H1 (cell line): ENCODE measurements at regions not wholly inside any gene's neighbourhood (a gene's known extent, or its start where the extent isn't known, plus 50 kb on each side); places are given as distances from the start of the nearest gene placed in this dataset.

Experiments
- CTCF ChIA-PET: fragments of 300-600 bp; sonication (Branson Sonifier 250); formaldehyde crosslinking; loops from one replicate; lab custom pipeline; 2021; ENCODE audit not compliant: partially characterized antibody; lab: Charles Lee
- POLR2A ChIA-PET: fragments of 300-600 bp; sonication (Branson Sonifier 250); formaldehyde crosslinking; loops from one replicate; lab custom pipeline; 2021; ENCODE audit warnings: inconsistent platforms; ENCODE audit not compliant: partially characterized antibody; lab: Charles Lee
- DNase-seq, 2 experiments: peaks; one replicate each; pipeline versions ENCODE4 v3.0.0 to v3.0.0-alpha.2; 2010 to 2022; ENCODE audit warnings: low spot score in 2 of 2, low read depth in 1 of 2, mixed read lengths in 1 of 2
- FAIRE-seq: peaks from 2 replicates; lab custom pipeline; 2011; peaks lifted over from hg19 to GRCh38; lab: Jason Lieb, UNC
- H2AFZ ChIP-seq: 2 replicates; pipeline ENCODE4 v1.8.1; 2012; ENCODE audit warnings: low read length, inconsistent platforms
- H2AK5ac ChIP-seq: 2 replicates; pipeline ENCODE4 v1.6.1; 2013; ENCODE audit warnings: low read depth, low read length
- H2BK120ac ChIP-seq: replicated peaks from 2 replicates; pipeline ENCODE3; 2013; ENCODE audit warnings: low read depth, low read length, inconsistent platforms
- H2BK12ac ChIP-seq: 2 replicates; pipeline ENCODE4 v1.6.1; 2013; ENCODE audit warnings: low read depth, low read length
- H2BK15ac ChIP-seq: 2 replicates; pipeline ENCODE4 v1.6.1; 2013; ENCODE audit warnings: low read length
- H2BK20ac ChIP-seq: 2 replicates; pipeline ENCODE4 v1.6.1; 2013; ENCODE audit warnings: low read length
- H2BK5ac ChIP-seq: 2 replicates; pipeline ENCODE4 v1.6.1; 2013; ENCODE audit warnings: low read depth, low read length
- H3K14ac ChIP-seq: 2 replicates; pipeline ENCODE4 v1.6.1; 2013; ENCODE audit warnings: inconsistent platforms; ENCODE audit not compliant: insufficient read length
- H3K18ac ChIP-seq: 2 replicates; pipeline ENCODE4 v1.6.1; 2013; ENCODE audit warnings: low read length; ENCODE audit errors: extremely low read depth
- H3K23ac ChIP-seq: 2 replicates; pipeline ENCODE4 v1.6.1; 2013; ENCODE audit warnings: inconsistent platforms; ENCODE audit not compliant: insufficient read length
- H3K23me2 ChIP-seq: 2 replicates; pipeline ENCODE4 v1.6.1; 2013; ENCODE audit warnings: low read depth, low read length
- H3K27ac ChIP-seq: 2 replicates; pipeline ENCODE4 v1.6.1; 2011; ENCODE audit warnings: low read depth, low read length, inconsistent platforms
- H3K27me3 ChIP-seq, 4 experiments: replicated peaks in 1 of 4; 1 replicate in 1 of 4; 2 replicates in 3 of 4; pipeline versions ENCODE4 v1.6.1 to v1.8.1; 2011 to 2013; ENCODE audit warnings: low read length in 3 of 4, mild to moderate bottlenecking in 3 of 4, inconsistent platforms in 2 of 4, mixed read lengths in 2 of 4, moderate library complexity in 1 of 4; ENCODE audit not compliant: control insufficient read depth in 3 of 4, insufficient read depth in 3 of 4; ENCODE audit errors: extremely low read depth in 1 of 4
- H3K36me3 ChIP-seq, 4 experiments: 2 replicates each; pipeline versions ENCODE4 v1.6.1 to v1.8.1; 2011 to 2013; ENCODE audit warnings: mild to moderate bottlenecking in 4 of 4, low read length in 3 of 4, moderate library complexity in 2 of 4, control low read depth in 1 of 4, inconsistent platforms in 1 of 4; ENCODE audit not compliant: insufficient read depth in 4 of 4, control insufficient read depth in 2 of 4
- H3K4ac ChIP-seq: replicated peaks from 2 replicates; pipeline ENCODE3; 2013; ENCODE audit warnings: low read length, low read depth, mixed read lengths, inconsistent platforms; ENCODE audit not compliant: insufficient read length
- H3K4me1 ChIP-seq, 4 experiments: replicated peaks in 1 of 4; 1 replicate in 1 of 4; 2 replicates in 3 of 4; pipeline versions ENCODE4 v1.6.1 to v1.8.1; 2011 to 2013; ENCODE audit warnings: low read length in 3 of 4, inconsistent platforms in 2 of 4, mixed read lengths in 1 of 4; ENCODE audit not compliant: insufficient read depth in 4 of 4, control insufficient read depth in 3 of 4
- H3K4me2 ChIP-seq, 2 experiments: 2 replicates each; pipeline versions ENCODE4 v1.6.1 to v1.8.1; 2011 to 2013; ENCODE audit warnings: low read depth in 2 of 2, low read length in 2 of 2, control low read depth in 1 of 2, inconsistent platforms in 1 of 2, mild to moderate bottlenecking in 1 of 2; ENCODE audit not compliant: insufficient read depth in 1 of 2
- H3K4me3 ChIP-seq, 4 experiments: fragments of 200-600, 300-600 bp in 1 of 4; sonication (generic), shearing (Covaris generic), sonication (Bioruptor Twin) in 1 of 4; 2 replicates each; pipeline versions ENCODE4 v1.5.1 to v1.8.1; 2011 to 2016; ENCODE audit warnings: low read length in 4 of 4, low read depth in 3 of 4, control low read depth in 2 of 4, inconsistent platforms in 2 of 4, mild to moderate bottlenecking in 2 of 4, mixed read lengths in 1 of 4, moderate library complexity in 1 of 4; ENCODE audit not compliant: insufficient read depth in 2 of 4; ENCODE audit errors: extremely low read depth in 1 of 4
- H3K56ac ChIP-seq: replicated peaks from 2 replicates; pipeline ENCODE3; 2013; ENCODE audit warnings: low read depth, mild to moderate bottlenecking, mixed read lengths, low read length, inconsistent platforms; ENCODE audit not compliant: insufficient read length
- H3K79me1 ChIP-seq: 2 replicates; pipeline ENCODE4 v1.6.1; 2013; ENCODE audit warnings: low read depth, low read length, control low read depth
- H3K79me2 ChIP-seq, 2 experiments: 2 replicates each; pipeline versions ENCODE4 v1.6.1 to v1.8.1; 2012 to 2013; ENCODE audit warnings: low read length in 2 of 2, mild to moderate bottlenecking in 2 of 2, inconsistent platforms in 1 of 2; ENCODE audit not compliant: insufficient read depth in 2 of 2, control insufficient read depth in 1 of 2
- H3K9ac ChIP-seq, 4 experiments: replicated peaks in 1 of 4; 1 replicate in 1 of 4; 2 replicates in 3 of 4; pipeline versions ENCODE4 v1.6.1 to v1.8.1; 2011 to 2013; ENCODE audit warnings: low read depth in 3 of 4, low read length in 3 of 4, control low read depth in 2 of 4, mild to moderate bottlenecking in 2 of 4, moderate library complexity in 2 of 4, inconsistent platforms in 1 of 4; ENCODE audit errors: extremely low read depth in 1 of 4
- H3K9me3 ChIP-seq, 2 experiments: 2 replicates each; pipeline versions ENCODE4 v1.6.1 to v1.8.1; 2012 to 2013; ENCODE audit warnings: mild to moderate bottlenecking in 2 of 2, moderate library complexity in 2 of 2, control low read depth in 1 of 2, inconsistent platforms in 1 of 2, low read depth in 1 of 2, low read length in 1 of 2, mixed read lengths in 1 of 2; ENCODE audit not compliant: insufficient read depth in 2 of 2
- H4K20me1 ChIP-seq, 2 experiments: replicated peaks in 1 of 2; 2 replicates each; pipeline versions ENCODE3 to v1.8.1; 2011 to 2013; ENCODE audit warnings: inconsistent platforms in 2 of 2, low read length in 2 of 2, mild to moderate bottlenecking in 1 of 2; ENCODE audit not compliant: insufficient read depth in 2 of 2, control insufficient read depth in 1 of 2
- H4K5ac ChIP-seq: 2 replicates; pipeline ENCODE4 v1.6.1; 2013; ENCODE audit warnings: low read length, low read depth, mixed read lengths, inconsistent platforms; ENCODE audit not compliant: insufficient read length
- H4K8ac ChIP-seq: 2 replicates; pipeline ENCODE4 v1.8.0; 2013; ENCODE audit warnings: mild to moderate bottlenecking, moderate library complexity, low read length, inconsistent platforms; ENCODE audit not compliant: insufficient read depth; ENCODE audit errors: extremely low read depth
- H4K91ac ChIP-seq: replicated peaks from 2 replicates; pipeline ENCODE3; 2013; ENCODE audit warnings: low read length, mixed read lengths, inconsistent platforms; ENCODE audit not compliant: insufficient read length
- CHD1 ChIP-seq: IDR thresholded peaks from 2 replicates; pipeline ENCODE4 v1.6.1; 2012; ENCODE audit warnings: low read depth, low read length, improper control_type of control experiment
- CHD2 ChIP-seq: IDR thresholded peaks from 2 replicates; pipeline ENCODE4 v1.6.1; 2012; ENCODE audit warnings: low read length, improper control_type of control experiment
- CREB1 ChIP-seq: IDR thresholded peaks from 2 replicates; pipeline ENCODE4 v1.6.1; 2012; ENCODE audit warnings: inconsistent platforms
- EGR1 ChIP-seq: IDR thresholded peaks from 2 replicates; pipeline ENCODE4 v1.6.1; 2011; ENCODE audit warnings: low read depth, low read length, borderline replicate concordance
- EZH2 ChIP-seq: fragments of 200-600 bp; sonication (generic); IDR thresholded peaks from 2 replicates; pipeline ENCODE4 v1.7.1; 2012; ENCODE audit warnings: low read depth, mild to moderate bottlenecking, moderate library complexity, low read length, inconsistent platforms; ENCODE audit not compliant: severe bottlenecking
- HDAC6 ChIP-seq: IDR thresholded peaks from one replicate; pipeline ENCODE4 v1.7.1; 2012; ENCODE audit warnings: low read depth, mild to moderate bottlenecking, inconsistent platforms, low read length, moderate library complexity
- PHF8 ChIP-seq: fragments of 200-600 bp; sonication (generic); conservative IDR thresholded peaks from 2 replicates; pipeline ENCODE4 v1.7.1; 2012; ENCODE audit warnings: low read depth, mild to moderate bottlenecking, inconsistent platforms, low read length, moderate library complexity
- RBBP5 ChIP-seq: IDR thresholded peaks from 2 replicates; pipeline ENCODE4 v1.7.1; 2012; ENCODE audit warnings: low read depth, mild to moderate bottlenecking, inconsistent platforms, low read length, moderate library complexity, borderline replicate concordance
- RXRA ChIP-seq: IDR thresholded peaks from 2 replicates; pipeline ENCODE4 v1.6.1; 2011; ENCODE audit warnings: low read depth, mild to moderate bottlenecking, low read length, moderate library complexity; ENCODE audit not compliant: insufficient read depth
- SIRT6 ChIP-seq: IDR thresholded peaks from one replicate; pipeline ENCODE4 v1.7.1; 2012; ENCODE audit warnings: low read length, inconsistent platforms
- SP2 ChIP-seq: IDR thresholded peaks from 2 replicates; pipeline ENCODE4 v1.6.1; 2012; ENCODE audit warnings: mild to moderate bottlenecking, low read length, inconsistent platforms
- SRF ChIP-seq: IDR thresholded peaks from 2 replicates; pipeline ENCODE4 v1.6.1; 2011; ENCODE audit warnings: mild to moderate bottlenecking, low read depth, low read length, moderate library complexity
- TBP ChIP-seq: IDR thresholded peaks from 2 replicates; pipeline ENCODE4 v1.6.1; 2011; ENCODE audit warnings: low read depth, low read length, improper control_type of control experiment
- YY1 ChIP-seq: IDR thresholded peaks from 2 replicates; pipeline ENCODE4 v1.6.1; 2011; ENCODE audit warnings: low read depth, mild to moderate bottlenecking, low read length
- WGBS, 2 experiments: shearing (Covaris generic) in 1 of 2; methylation state at CpG; one replicate each; pipeline versions ENCODE4 v1.1.6 to v1.1.7; 2013 to 2015; ENCODE audit warnings: low lambda C conversion rate in 2 of 2, mixed read lengths in 2 of 2, inconsistent platforms in 1 of 2, low coverage in 1 of 2, missing lambda C conversion rate in 1 of 2; ENCODE audit not compliant: insufficient replicate concordance in 2 of 2, insufficient coverage in 1 of 2, insufficient read length in 1 of 2; ENCODE audit errors: extremely low coverage in 1 of 2, missing lambda C conversion rate in 1 of 2; 5-methylcytosine and 5-hydroxymethylcytosine counted together

GRCh38 chr20:7330850-7331249, 563.4 kb downstream of the BMP2 start:
- Histone ChIP-seq H4K91ac (no peak overlapping the region), H3K9ac (no peak overlapping the region), H3K4me2 (no peak overlapping the region), H3K36me3 (no peaks in the 10 kb centered on the region), H4K5ac (no peak overlapping the region), H3K23ac (no peak overlapping the region), H4K8ac (no peak overlapping the region), H2BK15ac (no peak overlapping the region), H3K9me3 (no peaks in the 10 kb centered on the region), H3K4ac (no peak overlapping the region), H2BK20ac (no peak overlapping the region), H2AK5ac (no peak overlapping the region), H3K79me2 (no peaks in the 10 kb centered on the region), H2BK12ac (no peak overlapping the region; the same call in 1 of the 2 replicates), H3K4me3 (no peak overlapping the region), H3K79me1 (no peaks in the 10 kb centered on the region), H3K18ac (no peak overlapping the region), H2BK5ac (no peak overlapping the region), H3K23me2 (no peaks in the 10 kb centered on the region), H3K27ac (no peak overlapping the region), H2AFZ (no peak overlapping the region), H4K20me1 (peaks cover 0 to 1% of the 10 kb centered on the region in 2 experiments), H3K56ac (no peak overlapping the region), H3K14ac (no peak overlapping the region), H2BK120ac (no peak overlapping the region), H3K27me3 (no peaks in the 10 kb centered on the region), H3K4me1 (no peaks in the 10 kb centered on the region)
- ChIA-PET CTCF (no interaction called here), POLR2A (no interaction called here)
- no peak for TF ChIP-seq EGR1
- no peak for TF ChIP-seq RXRA
- no peak for TF ChIP-seq PHF8
- TF ChIP-seq EZH2 = no peak
- TF ChIP-seq HDAC6 = no peak
- TF ChIP-seq CHD2 = no peak
- no peak for TF ChIP-seq SRF
- TF ChIP-seq TBP = no peak
- no peak for TF ChIP-seq CHD1
- TF ChIP-seq RBBP5 = no peak
- TF ChIP-seq CREB1 = no peak
- no peak for TF ChIP-seq YY1
- no peak for TF ChIP-seq SIRT6
- TF ChIP-seq SP2 = no peak
- FAIRE-seq (no peak), DNase-seq (no peak)
- WGBS, 2 experiments = 96% methylated on average over 4 of the region's 4 CpGs; no CpG with 5 or more reads in 1 of the 2 experiments
